K562 (cell line): ENCODE measurements at regions not wholly inside any gene's neighbourhood (a gene's known extent, or its start where the extent isn't known, plus 50 kb on each side); places are given as distances from the start of the nearest gene placed in this dataset.

Experiments
- ARID1B ChIP-seq: fragments of 450-650 bp; IDR thresholded peaks from 2 replicates; pipeline ENCODE4 v1.6.1; 2016; ENCODE audit warnings: antibody characterized with exemption, mild to moderate bottlenecking, inconsistent platforms
- CBFA2T3 ChIP-seq: fragments of 450-650 bp; IDR thresholded peaks from 2 replicates; pipeline ENCODE4 v1.6.1; 2017
- HNRNPLL ChIP-seq: fragments of 200-400 bp; formaldehyde crosslinking; IDR thresholded peaks from 2 replicates; pipeline ENCODE4 v1.6.1; 2017; ENCODE audit warnings: low read length, low read depth, mild to moderate bottlenecking; ENCODE audit not compliant: poor library complexity, severe bottlenecking
- NCOR1 ChIP-seq: fragments of 450-650 bp; IDR thresholded peaks from 2 replicates; pipeline ENCODE4 v1.6.1; 2016; ENCODE audit warnings: mild to moderate bottlenecking, moderate library complexity
- SIX5 ChIP-seq, 2 experiments: IDR thresholded peaks; 2 replicates each; pipeline ENCODE4 v1.6.1; 2011; ENCODE audit warnings: low read length in 2 of 2, borderline replicate concordance in 1 of 2, low read depth in 1 of 2, mild to moderate bottlenecking in 1 of 2, moderate library complexity in 1 of 2; ENCODE audit not compliant: insufficient read depth in 1 of 2
- TCF3 ChIP-seq: sonication (generic); formaldehyde crosslinking; IDR thresholded peaks from 2 replicates; pipeline ENCODE4 v1.4.0; 2020; ENCODE audit warnings: mild to moderate bottlenecking, missing genetic modification reagents
- TF ChIP-seq, protein P1 (sequence below): fragments of 200-600 bp; sonication (generic); IDR thresholded peaks from one replicate; pipeline ENCODE4 v1.6.1; 2012; ENCODE audit warnings: mild to moderate bottlenecking, low read depth, low read length, inconsistent platforms

DNA sequence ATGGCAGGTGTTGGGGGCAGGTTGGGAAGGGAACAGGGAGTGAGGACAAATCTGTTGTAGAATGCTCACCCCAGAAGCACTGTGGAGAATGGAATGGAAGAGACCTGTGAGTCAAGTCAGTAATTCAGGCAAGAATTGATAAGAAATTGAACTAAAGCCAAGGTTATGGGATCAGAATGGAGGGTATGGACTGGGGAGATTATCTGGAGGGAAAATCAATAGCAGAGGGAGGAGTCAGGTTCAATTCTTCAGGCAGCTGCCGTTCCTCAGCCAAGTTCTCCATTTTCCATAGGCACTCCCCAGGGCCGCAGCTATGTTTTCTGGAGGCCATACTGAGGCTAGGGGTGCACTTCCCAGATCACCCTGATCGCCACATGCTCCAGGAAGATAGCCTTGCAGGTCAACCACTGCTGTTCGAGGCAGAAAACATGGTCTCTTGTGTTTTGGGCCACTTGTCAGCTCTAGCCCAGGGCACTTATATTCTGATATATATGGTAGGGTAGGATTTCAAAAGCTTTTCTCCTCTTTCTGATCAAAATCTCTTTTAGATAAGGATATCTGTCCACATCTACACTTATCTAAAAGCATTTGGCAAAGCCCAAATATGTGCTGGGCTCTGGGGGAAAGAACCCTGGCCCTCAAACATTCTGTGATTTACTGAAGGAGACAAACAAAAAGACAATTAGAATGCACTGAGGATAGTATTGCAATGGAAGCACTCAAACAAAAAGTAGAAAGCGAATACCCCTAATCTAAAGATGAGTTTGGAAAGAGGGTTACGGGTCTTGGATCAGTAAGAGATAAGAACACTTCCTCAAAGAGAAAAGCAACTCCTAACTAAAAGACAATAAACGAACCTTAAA lies 92.3 kb downstream of the TMEM212 start (continued):
- no peak for TF ChIP-seq SIX5 (IDR thresholded peaks at IDR 0.05; ENCODE audit: borderline replicate concordance in 1 of 2, insufficient read depth in 1 of 2, low read depth in 1 of 2, low read length in 2 of 2)
- peak; percentile 70 for TF ChIP-seq TCF3
- TF ChIP-seq ARID1B = 0 out of 2 replicates have a peak, but pooled peaks have one; percentile 32
- TF ChIP-seq HNRNPLL = no peak
- 0 out of 2 replicates have a peak, but pooled peaks have one; percentile 30 for TF ChIP-seq NCOR1
- TF ChIP-seq, protein P1, sequence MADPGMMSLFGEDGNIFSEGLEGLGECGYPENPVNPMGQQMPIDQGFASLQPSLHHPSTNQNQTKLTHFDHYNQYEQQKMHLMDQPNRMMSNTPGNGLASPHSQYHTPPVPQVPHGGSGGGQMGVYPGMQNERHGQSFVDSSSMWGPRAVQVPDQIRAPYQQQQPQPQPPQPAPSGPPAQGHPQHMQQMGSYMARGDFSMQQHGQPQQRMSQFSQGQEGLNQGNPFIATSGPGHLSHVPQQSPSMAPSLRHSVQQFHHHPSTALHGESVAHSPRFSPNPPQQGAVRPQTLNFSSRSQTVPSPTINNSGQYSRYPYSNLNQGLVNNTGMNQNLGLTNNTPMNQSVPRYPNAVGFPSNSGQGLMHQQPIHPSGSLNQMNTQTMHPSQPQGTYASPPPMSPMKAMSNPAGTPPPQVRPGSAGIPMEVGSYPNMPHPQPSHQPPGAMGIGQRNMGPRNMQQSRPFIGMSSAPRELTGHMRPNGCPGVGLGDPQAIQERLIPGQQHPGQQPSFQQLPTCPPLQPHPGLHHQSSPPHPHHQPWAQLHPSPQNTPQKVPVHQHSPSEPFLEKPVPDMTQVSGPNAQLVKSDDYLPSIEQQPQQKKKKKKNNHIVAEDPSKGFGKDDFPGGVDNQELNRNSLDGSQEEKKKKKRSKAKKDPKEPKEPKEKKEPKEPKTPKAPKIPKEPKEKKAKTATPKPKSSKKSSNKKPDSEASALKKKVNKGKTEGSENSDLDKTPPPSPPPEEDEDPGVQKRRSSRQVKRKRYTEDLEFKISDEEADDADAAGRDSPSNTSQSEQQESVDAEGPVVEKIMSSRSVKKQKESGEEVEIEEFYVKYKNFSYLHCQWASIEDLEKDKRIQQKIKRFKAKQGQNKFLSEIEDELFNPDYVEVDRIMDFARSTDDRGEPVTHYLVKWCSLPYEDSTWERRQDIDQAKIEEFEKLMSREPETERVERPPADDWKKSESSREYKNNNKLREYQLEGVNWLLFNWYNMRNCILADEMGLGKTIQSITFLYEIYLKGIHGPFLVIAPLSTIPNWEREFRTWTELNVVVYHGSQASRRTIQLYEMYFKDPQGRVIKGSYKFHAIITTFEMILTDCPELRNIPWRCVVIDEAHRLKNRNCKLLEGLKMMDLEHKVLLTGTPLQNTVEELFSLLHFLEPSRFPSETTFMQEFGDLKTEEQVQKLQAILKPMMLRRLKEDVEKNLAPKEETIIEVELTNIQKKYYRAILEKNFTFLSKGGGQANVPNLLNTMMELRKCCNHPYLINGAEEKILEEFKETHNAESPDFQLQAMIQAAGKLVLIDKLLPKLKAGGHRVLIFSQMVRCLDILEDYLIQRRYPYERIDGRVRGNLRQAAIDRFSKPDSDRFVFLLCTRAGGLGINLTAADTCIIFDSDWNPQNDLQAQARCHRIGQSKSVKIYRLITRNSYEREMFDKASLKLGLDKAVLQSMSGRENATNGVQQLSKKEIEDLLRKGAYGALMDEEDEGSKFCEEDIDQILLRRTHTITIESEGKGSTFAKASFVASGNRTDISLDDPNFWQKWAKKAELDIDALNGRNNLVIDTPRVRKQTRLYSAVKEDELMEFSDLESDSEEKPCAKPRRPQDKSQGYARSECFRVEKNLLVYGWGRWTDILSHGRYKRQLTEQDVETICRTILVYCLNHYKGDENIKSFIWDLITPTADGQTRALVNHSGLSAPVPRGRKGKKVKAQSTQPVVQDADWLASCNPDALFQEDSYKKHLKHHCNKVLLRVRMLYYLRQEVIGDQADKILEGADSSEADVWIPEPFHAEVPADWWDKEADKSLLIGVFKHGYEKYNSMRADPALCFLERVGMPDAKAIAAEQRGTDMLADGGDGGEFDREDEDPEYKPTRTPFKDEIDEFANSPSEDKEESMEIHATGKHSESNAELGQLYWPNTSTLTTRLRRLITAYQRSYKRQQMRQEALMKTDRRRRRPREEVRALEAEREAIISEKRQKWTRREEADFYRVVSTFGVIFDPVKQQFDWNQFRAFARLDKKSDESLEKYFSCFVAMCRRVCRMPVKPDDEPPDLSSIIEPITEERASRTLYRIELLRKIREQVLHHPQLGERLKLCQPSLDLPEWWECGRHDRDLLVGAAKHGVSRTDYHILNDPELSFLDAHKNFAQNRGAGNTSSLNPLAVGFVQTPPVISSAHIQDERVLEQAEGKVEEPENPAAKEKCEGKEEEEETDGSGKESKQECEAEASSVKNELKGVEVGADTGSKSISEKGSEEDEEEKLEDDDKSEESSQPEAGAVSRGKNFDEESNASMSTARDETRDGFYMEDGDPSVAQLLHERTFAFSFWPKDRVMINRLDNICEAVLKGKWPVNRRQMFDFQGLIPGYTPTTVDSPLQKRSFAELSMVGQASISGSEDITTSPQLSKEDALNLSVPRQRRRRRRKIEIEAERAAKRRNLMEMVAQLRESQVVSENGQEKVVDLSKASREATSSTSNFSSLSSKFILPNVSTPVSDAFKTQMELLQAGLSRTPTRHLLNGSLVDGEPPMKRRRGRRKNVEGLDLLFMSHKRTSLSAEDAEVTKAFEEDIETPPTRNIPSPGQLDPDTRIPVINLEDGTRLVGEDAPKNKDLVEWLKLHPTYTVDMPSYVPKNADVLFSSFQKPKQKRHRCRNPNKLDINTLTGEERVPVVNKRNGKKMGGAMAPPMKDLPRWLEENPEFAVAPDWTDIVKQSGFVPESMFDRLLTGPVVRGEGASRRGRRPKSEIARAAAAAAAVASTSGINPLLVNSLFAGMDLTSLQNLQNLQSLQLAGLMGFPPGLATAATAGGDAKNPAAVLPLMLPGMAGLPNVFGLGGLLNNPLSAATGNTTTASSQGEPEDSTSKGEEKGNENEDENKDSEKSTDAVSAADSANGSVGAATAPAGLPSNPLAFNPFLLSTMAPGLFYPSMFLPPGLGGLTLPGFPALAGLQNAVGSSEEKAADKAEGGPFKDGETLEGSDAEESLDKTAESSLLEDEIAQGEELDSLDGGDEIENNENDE = peak; percentile 95
- peak; percentile 65 for TF ChIP-seq CBFA2T3
